ENCODE measurements at regions not wholly inside any gene's neighbourhood (a gene's known extent, or its start where the extent isn't known, plus 50 kb on each side); places are given as distances from the start of the nearest gene placed in this dataset.
A peak's percentile ranks its signal among the peaks of the same experiment; 100 is the strongest.

GRCh38 chr14:51575349-51576116 lies 76.2 kb upstream of the FRMD6 start (continued):
- TF ChIP-seq ZBTB2 (CRISPR knock-in tag; IDR thresholded peaks at IDR 0.05; ENCODE audit: low read depth), result no peak
- no peak for TF ChIP-seq HDAC6 (IDR thresholded peaks at IDR 0.05; ENCODE audit: low read depth, low read length)
- TF ChIP-seq ZNF18 (CRISPR knock-in tag; IDR thresholded peaks at IDR 0.05; ENCODE audit: insufficient replicate concordance), result no peak
- TF ChIP-seq XBP1 (CRISPR knock-in tag; IDR thresholded peaks at IDR 0.05), result no peak
- TF ChIP-seq GMEB1 (CRISPR knock-in tag; IDR thresholded peaks at IDR 0.05; ENCODE audit: borderline replicate concordance), result no peak
- no peak for TF ChIP-seq NFAT5 (CRISPR knock-in tag; IDR thresholded peaks at IDR 0.05)
- no peak for TF ChIP-seq ZBTB38 (CRISPR knock-in tag; IDR thresholded peaks at IDR 0.05)
- no peak for TF ChIP-seq SNAI1 (CRISPR knock-in tag; IDR thresholded peaks at IDR 0.05; ENCODE audit: borderline replicate concordance)
- peak; percentile 48; the same call in 1 of the 2 replicates for TF ChIP-seq NCOR1 (IDR thresholded peaks at IDR 0.05; ENCODE audit: borderline replicate concordance, low read length)

Measured in HepG2 (cell line).